MCF 10A (cell line): ENCODE measurements at regions not wholly inside any gene's neighbourhood (a gene's known extent, or its start where the extent isn't known, plus 50 kb on each side); places are given as distances from the start of the nearest gene placed in this dataset.

Source experiments
- BruUV-seq: library from RNA; stranded (reverse); fragments of 400-500 nt; replicated peaks from 2 replicates; lab custom pipeline; 2021; lab: Mats Ljungman, UMichigan
- CTCF ChIA-PET: fragments of 300-600 bp; sonication (Branson Sonifier 250); formaldehyde crosslinking; extraction: SDS; loops from one replicate; lab custom pipeline; 2021; ENCODE audit warnings: antibody characterized with exemption, inconsistent platforms; lab: Yijun Ruan, JAX
- POLR2A ChIA-PET: fragments of 300-600, 350-650 bp; sonication (Branson Sonifier 250); formaldehyde crosslinking; extraction: SDS; loops from one replicate; lab custom pipeline; 2020; ENCODE audit warnings: antibody characterized with exemption, inconsistent platforms; lab: Yijun Ruan, JAX
- DNase-seq: peaks from one replicate; pipeline ENCODE4 v3.0.0-alpha.2; 2018; ENCODE audit not compliant: unreplicated experiment
- H3K27ac Mint-ChIP-seq: one replicate; pipeline ENCODE4 v1.8.0; 2022; ENCODE audit warnings: mild to moderate bottlenecking, low read depth, mixed read lengths; ENCODE audit not compliant: unreplicated experiment
- H3K27me3 Mint-ChIP-seq: one replicate; pipeline ENCODE4 v1.8.0; 2022; ENCODE audit warnings: mixed read lengths; ENCODE audit not compliant: insufficient read depth, unreplicated experiment
- H3K36me3 Mint-ChIP-seq: one replicate; pipeline ENCODE4 v1.8.0; 2022; ENCODE audit warnings: mild to moderate bottlenecking, moderate library complexity, mixed read lengths; ENCODE audit not compliant: insufficient read depth, unreplicated experiment
- H3K4me1 Mint-ChIP-seq: one replicate; pipeline ENCODE4 v1.8.0; 2022; ENCODE audit warnings: mixed read lengths; ENCODE audit not compliant: insufficient read depth, unreplicated experiment
- H3K4me3 Mint-ChIP-seq: one replicate; pipeline ENCODE4 v1.8.0; 2022; ENCODE audit warnings: mild to moderate bottlenecking, moderate library complexity, mixed read lengths; ENCODE audit not compliant: unreplicated experiment
- H3K9me3 Mint-ChIP-seq: one replicate; pipeline ENCODE4 v1.8.0; 2022; ENCODE audit warnings: mixed read lengths; ENCODE audit not compliant: unreplicated experiment
- intact Hi-C: fragments of 100-400 bp; cut with micrococcal nuclease; formaldehyde crosslinking; loops from 2 replicates; pipeline ENCODE4 v1.14.1; 2022
- TF ChIP-seq, protein P1 (sequence below): fragments of 200-600 bp; IDR thresholded peaks from one replicate; pipeline ENCODE4 v1.8.0; 2022; ENCODE audit warnings: antibody characterized with exemption, mild to moderate bottlenecking; ENCODE audit not compliant: unreplicated experiment

DNA sequence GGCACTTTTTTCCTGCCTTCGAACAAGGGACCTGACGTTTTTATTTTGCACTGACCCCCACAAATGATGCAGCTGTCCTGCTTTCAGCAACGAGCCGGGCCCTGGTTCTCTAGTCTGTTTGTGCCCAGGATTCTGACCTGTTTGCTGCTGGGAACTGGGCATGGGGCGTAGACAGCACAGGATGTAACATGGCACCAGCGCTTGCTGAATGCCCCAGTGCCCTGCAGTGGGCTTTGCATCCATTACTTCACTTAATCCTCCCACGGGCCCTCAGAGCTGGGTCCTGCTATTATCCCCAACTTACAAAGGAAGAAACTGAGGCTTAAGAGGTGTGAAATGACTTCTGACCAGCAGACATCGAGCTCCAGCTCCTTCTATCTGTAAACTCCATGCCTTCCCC lies 80.4 kb upstream of the PMEPA1 start:
- TF ChIP-seq, protein P1, sequence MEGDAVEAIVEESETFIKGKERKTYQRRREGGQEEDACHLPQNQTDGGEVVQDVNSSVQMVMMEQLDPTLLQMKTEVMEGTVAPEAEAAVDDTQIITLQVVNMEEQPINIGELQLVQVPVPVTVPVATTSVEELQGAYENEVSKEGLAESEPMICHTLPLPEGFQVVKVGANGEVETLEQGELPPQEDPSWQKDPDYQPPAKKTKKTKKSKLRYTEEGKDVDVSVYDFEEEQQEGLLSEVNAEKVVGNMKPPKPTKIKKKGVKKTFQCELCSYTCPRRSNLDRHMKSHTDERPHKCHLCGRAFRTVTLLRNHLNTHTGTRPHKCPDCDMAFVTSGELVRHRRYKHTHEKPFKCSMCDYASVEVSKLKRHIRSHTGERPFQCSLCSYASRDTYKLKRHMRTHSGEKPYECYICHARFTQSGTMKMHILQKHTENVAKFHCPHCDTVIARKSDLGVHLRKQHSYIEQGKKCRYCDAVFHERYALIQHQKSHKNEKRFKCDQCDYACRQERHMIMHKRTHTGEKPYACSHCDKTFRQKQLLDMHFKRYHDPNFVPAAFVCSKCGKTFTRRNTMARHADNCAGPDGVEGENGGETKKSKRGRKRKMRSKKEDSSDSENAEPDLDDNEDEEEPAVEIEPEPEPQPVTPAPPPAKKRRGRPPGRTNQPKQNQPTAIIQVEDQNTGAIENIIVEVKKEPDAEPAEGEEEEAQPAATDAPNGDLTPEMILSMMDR = no peak
- POLR2A ChIA-PET = no interaction called here
- intact Hi-C loops = no loop called here
- H3K4me3 Mint-ChIP-seq = no peak overlapping the region
- H3K27ac Mint-ChIP-seq = no peak overlapping the region
- no peak for DNase-seq
- no TSS peak for BruUV-seq
- peaks cover 7% of the 10 kb centered on the region for H3K4me1 Mint-ChIP-seq
- CTCF ChIA-PET = interaction anchor here (1.2 to 1.3 kb wide), 2 partner anchors 13 to 17 kb away, joined by 4 to 5 read pairs; no protein-coding TSS in a partner anchor
- H3K36me3 Mint-ChIP-seq = no peaks in the 10 kb centered on the region
- no peaks in the 10 kb centered on the region for H3K9me3 Mint-ChIP-seq
- H3K27me3 Mint-ChIP-seq = peaks cover 16% of the 10 kb centered on the region

DNA sequence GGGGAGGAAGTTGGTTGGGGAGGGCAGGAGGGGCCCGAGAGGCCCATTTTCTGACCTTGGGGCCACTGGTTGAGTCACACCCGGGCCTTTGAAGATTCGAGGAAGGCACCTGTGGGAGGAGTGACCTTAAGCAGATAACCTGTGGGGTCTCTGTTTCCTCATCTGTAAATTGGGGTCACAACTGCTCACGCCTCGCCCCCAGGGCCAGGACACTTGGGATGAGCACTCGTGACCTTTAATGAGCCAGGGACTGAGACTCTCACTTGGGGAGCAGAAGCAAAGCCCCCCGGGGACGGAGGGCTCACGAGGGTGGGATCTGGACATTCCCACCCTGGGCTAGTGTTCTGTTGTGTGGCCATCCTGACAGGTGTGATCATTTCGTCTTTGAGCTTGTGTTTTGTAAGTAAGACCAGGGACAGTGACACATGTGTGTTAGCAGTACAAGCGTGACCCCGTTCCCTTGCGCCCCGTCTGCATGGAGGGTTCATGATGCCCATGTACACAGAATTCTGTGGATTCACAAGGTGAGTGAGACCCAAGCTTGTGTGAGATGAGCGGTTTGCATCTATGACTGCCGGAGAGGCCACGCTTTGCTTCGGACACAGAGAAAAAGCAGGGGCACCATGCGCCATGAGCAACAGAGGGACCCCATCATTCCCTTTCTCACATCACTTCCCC lies 79.3 kb upstream of the PMEPA1 start:
- no peak for DNase-seq
- no peaks in the 10 kb centered on the region for H3K4me1 Mint-ChIP-seq
- no peak overlapping the region for H3K27ac Mint-ChIP-seq
- H3K36me3 Mint-ChIP-seq = no peaks in the 10 kb centered on the region
- ChIA-PET CTCF (interaction anchor here (1.3 kb wide), 1 partner anchor 16 kb away, joined by 5 read pairs; no protein-coding TSS in a partner anchor), POLR2A (no interaction called here)
- H3K27me3 Mint-ChIP-seq = peaks cover 16% of the 10 kb centered on the region
- intact Hi-C loops = no loop called here
- TF ChIP-seq, protein P1 = no peak
- BruUV-seq = no TSS peak
- H3K4me3 Mint-ChIP-seq = no peak overlapping the region
- no peaks in the 10 kb centered on the region for H3K9me3 Mint-ChIP-seq

DNA sequence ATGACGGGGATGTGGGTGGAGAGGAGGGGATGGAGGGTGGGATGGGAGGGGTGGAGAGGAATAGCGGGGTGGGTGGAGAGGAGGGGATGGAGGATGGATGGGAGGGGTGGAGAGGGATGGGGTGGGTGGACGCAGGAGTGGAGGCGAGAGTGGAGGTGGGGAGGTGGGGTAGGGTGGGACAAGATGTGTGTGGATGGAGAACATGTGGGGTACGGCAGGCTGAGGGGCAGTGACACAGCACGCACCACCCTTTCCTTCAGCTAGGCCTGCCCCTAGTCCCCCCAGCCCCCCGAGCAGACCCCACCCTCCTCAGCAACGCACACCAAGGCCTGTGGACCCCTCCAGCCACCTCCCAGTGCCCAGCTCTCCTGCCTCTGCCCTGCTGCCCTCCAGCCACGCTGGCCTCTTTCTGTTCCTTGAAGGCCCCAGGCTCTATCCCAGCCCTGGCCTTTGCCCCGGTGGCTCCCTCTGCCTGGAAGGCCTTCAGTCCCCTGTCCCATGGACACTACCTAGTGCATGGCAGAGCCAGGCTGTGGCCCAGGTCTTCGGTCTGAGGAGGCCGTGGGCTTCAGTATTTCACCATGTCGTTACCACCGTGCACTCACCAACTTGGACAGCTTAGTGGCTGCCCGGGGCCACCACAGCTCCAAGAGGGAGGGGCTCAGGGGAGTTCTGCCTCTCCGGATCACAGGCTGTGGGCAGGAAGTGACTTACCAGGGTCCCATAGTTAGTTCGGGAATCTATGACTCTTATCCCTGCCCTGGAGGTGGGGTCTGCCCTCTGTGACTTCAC lies 78.4 kb upstream of the PMEPA1 start:
- no TSS peak for BruUV-seq
- POLR2A ChIA-PET = no interaction called here
- intact Hi-C loops = no loop called here

More for the DNA sequence above, 78.4 kb upstream of the PMEPA1 start:
- H3K4me1 Mint-ChIP-seq = no peaks in the 10 kb centered on the region
- H3K27me3 Mint-ChIP-seq = peaks cover 16% of the 10 kb centered on the region
- H3K4me3 Mint-ChIP-seq = no peak overlapping the region
- TF ChIP-seq, protein P1 = no peak
- no peak for DNase-seq
- CTCF ChIA-PET = interaction anchor here (0.6 kb wide), 1 partner anchor 120 kb away, joined by 3 read pairs; no protein-coding TSS in a partner anchor
- H3K27ac Mint-ChIP-seq = no peak overlapping the region
- H3K36me3 Mint-ChIP-seq = no peaks in the 10 kb centered on the region
- H3K9me3 Mint-ChIP-seq = no peaks in the 10 kb centered on the region
